Brain pericyte (primary cell): ENCODE measurements at regions not wholly inside any gene's neighbourhood (a gene's known extent, or its start where the extent isn't known, plus 50 kb on each side); places are given as distances from the start of the nearest gene placed in this dataset.
A peak's percentile ranks its signal among the peaks of the same experiment; 100 is the strongest.
"Not testable (repeated sequence)": the region's sequence is repeated elsewhere in the genome, so short reads cannot be mapped to it uniquely, and the experiment has no call there.

Experiments
- DNase-seq: peaks from one replicate; pipeline ENCODE4 v3.0.0-alpha.2; 2012; ENCODE audit warnings: low read depth, low spot score

DNA sequence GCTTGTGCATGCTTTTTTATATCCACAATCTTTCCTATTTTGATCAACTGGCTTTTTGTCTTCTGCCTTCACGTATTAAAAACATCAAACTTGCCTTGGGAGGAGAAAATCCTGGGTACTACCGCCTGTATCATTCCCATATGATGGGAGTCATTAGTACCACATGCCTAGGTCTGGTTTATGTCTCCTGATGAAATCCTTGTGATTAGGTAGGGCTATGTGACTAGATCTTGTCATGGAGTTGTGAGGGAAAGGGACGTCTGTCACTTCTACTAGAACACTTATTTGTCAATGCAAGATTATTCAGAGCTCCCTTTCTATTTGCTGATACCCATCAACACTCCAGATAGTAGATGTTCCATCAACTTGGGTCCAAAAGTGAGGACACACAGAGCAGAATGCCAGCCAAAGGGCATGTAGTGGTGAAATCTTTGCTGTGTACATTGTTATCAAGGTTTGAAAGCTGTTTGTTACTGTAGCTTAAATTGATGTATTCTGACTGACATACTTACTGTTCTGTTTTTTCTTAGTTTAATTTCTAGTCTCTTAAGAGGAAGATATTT lies 621.8 kb upstream of the NR5A2 start:
- DNase-seq: no peak

DNA sequence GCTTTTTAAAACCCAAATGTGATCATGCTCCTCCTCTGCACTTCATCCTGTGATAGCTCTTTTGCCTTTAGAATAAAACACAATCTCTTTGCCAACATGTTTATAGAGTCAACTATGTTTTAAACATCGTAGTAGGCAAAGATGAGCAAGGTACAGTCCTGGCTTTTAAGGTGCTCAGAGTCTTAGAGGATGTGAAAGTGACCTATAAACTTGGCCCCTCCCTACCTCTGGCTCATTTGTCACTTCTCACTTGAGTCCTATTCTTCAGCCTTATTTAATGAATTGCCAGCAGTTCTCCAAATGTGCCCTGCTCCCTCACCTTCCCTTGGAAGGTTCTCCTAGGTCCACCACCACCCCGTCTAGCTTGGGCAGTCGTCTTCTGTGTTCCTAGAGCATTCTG lies 617.0 kb upstream of the NR5A2 start:
- DNase-seq: no peak

DNA sequence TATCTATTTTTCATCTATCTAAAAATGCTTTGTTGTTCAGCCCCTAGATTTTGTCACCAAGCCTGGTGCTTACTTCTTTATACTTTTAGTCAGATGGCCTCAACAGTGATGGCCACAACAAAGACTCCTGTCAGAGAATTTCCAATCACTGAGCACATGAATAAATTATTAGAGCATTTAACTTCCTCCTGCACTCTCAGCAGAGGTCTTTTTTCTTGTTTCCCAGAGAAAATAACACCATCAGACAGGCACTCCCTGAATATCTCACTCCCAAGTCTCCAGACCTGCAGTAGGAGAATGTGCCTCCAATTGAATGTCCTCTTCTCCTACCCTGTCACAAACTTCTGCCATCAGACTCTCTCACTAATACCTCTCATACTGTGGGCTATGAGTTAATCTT lies 616.0 kb upstream of the NR5A2 start:
- DNase-seq: no peak

GRCh38 chr1:199422206-199422605 lies 605.3 kb upstream of the NR5A2 start:
- no peak for DNase-seq

DNA sequence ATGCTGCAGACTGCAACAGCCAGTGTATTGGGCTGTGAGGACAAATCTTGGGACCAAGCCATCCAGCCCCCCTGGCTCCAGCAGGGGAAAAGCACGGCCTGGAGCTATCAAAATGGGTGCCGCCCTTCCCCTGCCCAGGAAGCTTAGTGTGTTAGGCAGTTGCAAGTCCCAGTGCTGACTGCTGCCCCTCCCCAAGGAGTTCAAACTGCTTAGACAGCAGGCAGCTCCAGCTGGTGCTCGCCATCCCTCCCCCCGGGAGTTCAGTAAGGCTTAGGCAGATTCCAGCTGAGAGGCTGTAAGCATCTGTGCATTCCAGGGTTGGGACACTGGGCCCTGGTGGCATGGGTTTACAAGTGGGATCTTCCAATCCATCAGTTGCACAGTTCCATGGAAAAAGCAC lies 579.6 kb upstream of the NR5A2 start:
- no peak for DNase-seq

GRCh38 chr1:199448646-199449045 lies 578.9 kb upstream of the NR5A2 start:
- no peak for DNase-seq

- no peak for DNase-seq
Measured at GRCh38 chr1:199449221-199449620, 578.3 kb upstream of the NR5A2 start.

DNA sequence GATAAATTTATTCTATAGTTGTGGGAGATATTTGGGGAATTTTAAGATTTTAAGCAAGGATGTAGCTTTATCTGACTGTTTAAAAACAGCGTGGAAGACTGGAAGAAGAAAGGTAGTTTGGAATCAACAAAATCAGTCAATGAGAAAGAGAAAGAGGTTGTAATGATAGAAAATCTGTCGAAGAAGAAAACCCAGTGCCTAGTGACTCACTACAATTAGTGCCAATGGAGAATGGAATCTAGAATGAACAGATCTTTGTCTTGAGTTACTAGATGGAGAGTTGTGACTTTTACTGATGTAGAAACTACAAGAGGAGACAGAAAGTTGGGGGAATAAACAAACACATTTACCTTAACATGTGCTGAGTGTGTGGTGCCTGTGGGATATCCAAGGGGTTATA lies 577.8 kb upstream of the NR5A2 start:
- no peak for DNase-seq

DNA sequence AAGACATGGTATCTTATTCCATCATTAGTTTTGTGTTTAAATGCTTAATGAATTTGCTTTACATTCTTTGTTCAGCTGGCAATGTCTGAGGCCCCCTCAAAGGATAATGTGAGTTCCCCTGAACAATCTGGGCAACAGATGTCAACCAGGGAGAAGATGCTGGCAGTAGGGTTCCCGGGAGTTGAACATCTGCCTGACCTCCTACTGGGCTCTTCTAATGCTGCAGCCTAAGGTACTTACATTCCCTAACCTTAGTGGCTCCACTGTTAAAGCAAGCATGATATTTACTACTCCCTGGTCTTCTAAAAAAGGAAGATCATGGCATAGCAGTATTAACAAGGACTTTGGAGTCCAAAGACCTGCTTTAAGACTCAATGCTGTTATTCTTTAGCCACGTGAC lies 574.9 kb upstream of the NR5A2 start:
- DNase-seq: no peak

DNA sequence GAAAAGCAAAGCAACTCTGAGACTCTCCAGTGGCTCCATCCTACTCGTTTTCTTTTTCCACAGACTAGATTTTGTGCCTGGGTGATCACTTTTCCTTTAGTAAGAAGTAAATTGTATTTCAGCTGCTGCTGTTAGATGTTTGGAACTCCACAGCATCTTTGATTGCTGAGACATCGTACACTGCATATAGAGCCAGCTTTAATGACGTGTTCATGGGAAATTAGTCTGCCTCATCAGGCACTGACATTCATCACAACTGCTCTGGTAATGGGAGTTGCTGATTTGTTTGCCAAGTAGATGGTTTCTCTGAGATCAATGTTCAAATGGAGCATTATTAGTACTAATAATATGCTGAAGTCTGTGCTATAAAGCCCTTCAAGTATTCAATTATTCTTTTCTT lies 573.8 kb upstream of the NR5A2 start:
- no peak for DNase-seq

DNA sequence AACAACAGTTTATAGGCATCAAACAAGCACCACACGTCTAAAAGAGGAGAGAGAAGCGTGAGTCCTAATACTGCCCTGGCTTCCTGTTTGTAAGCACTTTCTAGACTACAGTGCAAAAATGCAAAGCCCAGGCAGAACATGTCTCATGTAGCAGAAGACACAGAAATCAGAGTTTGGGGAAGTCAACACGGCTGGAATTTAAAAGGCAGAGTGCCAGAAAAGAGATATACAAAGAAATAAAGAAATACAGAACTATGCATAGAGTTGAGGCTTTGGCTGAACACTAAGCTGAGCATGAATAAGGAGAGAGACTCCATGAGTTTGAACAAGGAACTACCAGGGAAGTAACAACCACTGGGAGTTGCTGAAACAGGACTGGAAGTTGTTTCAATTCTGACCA lies 566.6 kb upstream of the NR5A2 start:
- no peak for DNase-seq

- peak; percentile 30 for DNase-seq
Measured at GRCh38 chr1:199463521-199464127, 563.9 kb upstream of the NR5A2 start.

DNA sequence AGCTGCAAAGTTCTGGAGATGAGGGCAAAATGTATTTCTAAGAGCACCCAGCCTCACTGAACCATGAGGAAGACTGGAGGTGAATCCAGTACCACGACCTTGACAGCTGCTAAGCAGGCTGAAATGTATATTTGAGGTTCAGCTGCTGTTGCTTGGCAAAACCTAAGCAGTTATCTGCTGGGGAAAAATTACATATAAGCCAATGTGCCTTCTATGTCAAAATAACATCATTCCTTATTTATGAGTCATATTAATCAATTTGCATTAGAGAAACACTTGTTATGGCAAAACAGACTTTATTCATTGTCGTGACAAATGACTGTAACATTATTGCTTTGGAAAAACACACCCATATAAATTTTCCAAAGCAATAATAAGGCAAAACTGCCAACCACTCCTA lies 560.5 kb upstream of the NR5A2 start:
- DNase-seq: no peak

DNA sequence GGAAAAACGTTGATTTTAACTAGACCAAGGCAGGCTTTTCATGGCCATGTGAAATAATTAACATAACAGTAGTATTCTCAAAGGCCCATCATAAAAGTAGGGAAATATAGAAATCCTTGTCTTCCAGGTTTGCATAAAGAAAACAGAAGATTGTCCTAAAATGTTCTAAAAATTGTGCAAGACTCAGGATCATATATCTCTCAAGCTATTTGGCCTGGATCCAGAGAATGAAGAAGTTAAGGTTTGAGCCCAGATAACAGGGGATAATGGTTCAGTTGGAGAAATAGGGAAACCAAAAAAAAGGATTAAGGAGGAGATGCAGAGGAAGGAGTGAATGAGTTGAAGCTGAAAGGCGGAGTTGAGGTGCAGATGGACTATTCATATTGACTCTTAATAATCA lies 555.5 kb upstream of the NR5A2 start:
- DNase-seq: no peak

DNA sequence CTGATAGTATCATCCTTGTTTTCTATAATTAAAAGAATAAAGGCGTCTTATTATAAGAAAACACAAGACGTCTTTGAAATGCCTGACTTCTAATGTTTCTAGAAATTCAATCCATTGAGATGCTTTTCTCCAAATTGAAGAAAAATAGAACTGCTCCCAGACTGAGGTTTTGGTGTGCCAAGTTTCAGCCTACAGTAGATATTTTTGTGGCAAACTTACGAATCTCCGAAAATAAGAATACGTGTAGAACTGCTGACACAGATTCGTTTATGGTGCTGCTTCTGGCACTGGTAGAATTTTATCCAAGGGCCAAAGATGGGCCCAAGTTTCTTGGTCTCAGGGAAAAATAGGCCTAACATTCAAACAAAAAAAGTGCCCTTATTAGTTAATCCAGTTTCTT lies 554.5 kb upstream of the NR5A2 start:
- no peak for DNase-seq

DNA sequence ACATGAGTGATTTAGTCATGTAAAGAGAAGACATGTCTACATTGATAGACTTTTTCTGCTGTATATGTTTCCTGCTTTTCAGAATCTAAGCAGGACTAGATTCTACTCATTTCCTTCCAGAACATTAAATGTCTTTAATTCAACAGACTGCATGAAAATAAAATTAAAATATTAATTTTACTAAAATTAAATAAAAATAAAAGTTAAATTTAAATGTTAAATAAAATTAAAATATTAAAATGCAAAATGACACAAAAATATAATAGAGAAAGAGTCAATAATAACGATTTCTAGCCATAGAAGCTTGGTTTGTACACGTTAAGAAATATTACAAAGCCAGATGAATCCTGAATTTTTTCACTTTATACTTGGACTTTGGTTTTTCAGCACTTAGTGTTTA lies 552.8 kb upstream of the NR5A2 start:
- DNase-seq: no peak

DNA sequence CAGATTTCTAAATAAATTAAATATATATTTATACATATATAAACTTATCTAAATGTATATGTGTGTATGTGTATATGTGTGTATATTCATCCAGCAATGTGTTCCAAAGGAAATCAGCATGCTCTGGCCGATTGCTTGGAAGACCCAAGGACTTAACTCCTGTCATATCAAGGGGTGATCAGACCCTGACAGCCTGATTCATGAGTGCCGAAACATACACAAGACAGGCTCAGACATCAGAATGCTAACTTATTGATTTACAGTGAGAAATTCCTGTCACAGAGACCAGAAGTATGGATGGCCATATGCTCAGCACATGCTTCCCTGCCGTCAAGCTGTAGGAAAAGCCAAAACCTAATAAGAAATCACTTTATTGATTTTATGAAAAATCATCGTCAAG lies 545.1 kb upstream of the NR5A2 start:
- DNase-seq: no peak

DNA sequence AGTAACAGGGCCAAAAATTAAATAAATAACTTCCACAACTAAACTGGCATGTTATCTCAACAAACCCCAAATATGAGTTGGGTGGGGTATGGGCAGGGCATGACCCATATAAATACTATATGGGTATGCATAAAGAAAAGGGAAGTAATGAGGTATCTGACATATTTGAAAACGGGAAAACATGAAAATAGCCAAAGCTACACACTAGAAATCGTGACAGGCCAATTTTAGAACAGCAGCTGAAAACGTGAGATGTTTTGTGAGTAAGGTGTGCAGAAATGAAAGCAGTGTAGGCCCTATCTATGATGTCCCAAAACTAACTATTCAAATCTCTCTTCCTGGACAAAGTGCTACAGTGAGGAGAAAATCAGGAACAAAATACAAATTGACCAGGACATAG lies 537.9 kb upstream of the NR5A2 start:
- DNase-seq: no peak

DNA sequence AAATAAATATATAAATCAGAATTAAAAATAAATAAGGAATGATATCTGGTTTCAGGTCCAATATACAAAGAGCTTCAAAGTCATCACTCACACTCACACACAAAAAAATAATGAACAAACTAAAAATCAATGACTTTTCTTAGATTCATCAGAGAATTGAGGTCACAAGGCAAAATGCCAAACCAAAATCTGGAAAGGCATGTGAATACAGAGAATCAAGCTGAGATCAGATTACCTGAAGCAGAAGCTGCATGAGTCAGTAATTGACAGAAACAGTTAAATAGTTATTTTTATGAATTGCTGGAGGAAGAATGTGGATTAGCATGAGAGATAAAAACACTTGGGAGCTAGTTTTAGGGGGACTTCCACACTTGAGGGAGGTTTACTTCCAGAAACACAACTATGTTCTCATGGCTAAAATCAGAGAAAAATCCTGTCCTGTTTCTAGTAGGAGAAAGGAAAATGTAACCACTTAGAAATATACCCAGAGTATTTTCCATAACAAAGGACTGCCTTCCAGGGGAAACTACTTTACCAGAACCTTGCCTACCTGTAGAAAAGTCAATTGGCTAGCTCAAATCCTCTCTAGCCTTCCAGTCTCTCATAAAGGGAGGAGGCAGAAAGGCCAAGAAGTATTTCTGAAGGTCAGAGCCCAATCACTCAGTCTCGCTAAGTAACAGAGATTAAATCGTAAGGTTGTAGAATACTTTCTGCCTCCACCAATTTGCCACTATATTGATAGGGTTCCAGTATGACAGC lies 536.6 kb upstream of the NR5A2 start:
- peak; percentile 31 for DNase-seq

GRCh38 chr1:199495432-199495831 lies 532.1 kb upstream of the NR5A2 start:
- DNase-seq: no peak

- DNase-seq: not testable (repeated sequence)
Measured at GRCh38 chr1:199498802-199499201, 528.7 kb upstream of the NR5A2 start.

- DNase-seq: no peak
Measured at GRCh38 chr1:199508072-199508471, 519.4 kb upstream of the NR5A2 start.

- no peak for DNase-seq
Measured at GRCh38 chr1:199508653-199509052, 518.9 kb upstream of the NR5A2 start.
